CD14-positive monocyte (primary cell): ENCODE measurements at regions not wholly inside any gene's neighbourhood (a gene's known extent, or its start where the extent isn't known, plus 50 kb on each side); places are given as distances from the start of the nearest gene placed in this dataset.
"Not testable (repeated sequence)": the region's sequence is repeated elsewhere in the genome, so short reads cannot be mapped to it uniquely, and the experiment has no call there.

ENCODE experiments used
- DNase-seq, 3 donors: peaks; one replicate each; pipeline ENCODE4 v3.0.0-alpha.2; 2011 to 2022
- H2AFZ ChIP-seq: 2 replicates; pipeline ENCODE4 v1.6.0; 2012; ENCODE audit warnings: mild to moderate bottlenecking, low read depth, low read length, inconsistent platforms; ENCODE audit not compliant: insufficient read depth, poor library complexity, severe bottlenecking
- H3K27ac ChIP-seq, 2 donors: 1 replicate in 1 of 2; 2 replicates in 1 of 2; pipeline ENCODE4 v1.5.1; 2012 to 2013; ENCODE audit warnings: low read length in 2 of 2, control low read depth in 1 of 2, inconsistent platforms in 1 of 2, low read depth in 1 of 2, mild to moderate bottlenecking in 1 of 2
- H3K27me3 ChIP-seq, 2 donors: one replicate each; pipeline versions ENCODE4 v1.6.0 to v1.6.1; 2011 to 2013; ENCODE audit warnings: low read length in 2 of 2; ENCODE audit not compliant: control insufficient read depth in 2 of 2, insufficient read depth in 2 of 2
- H3K36me3 ChIP-seq, 2 donors: replicated peaks in 1 of 2; 1 replicate in 1 of 2; 2 replicates in 1 of 2; pipeline versions ENCODE4 v1.5.1 to v1.6.1; 2012 to 2013; ENCODE audit warnings: low read length in 2 of 2, control low read depth in 1 of 2, inconsistent platforms in 1 of 2, mild to moderate bottlenecking in 1 of 2; ENCODE audit not compliant: insufficient read depth in 2 of 2, control insufficient read depth in 1 of 2
- H3K4me1 ChIP-seq, 2 donors: 1 replicate in 1 of 2; 2 replicates in 1 of 2; pipeline versions ENCODE4 v1.5.1 to v1.6.1; 2012 to 2013; ENCODE audit warnings: low read length in 2 of 2, control low read depth in 1 of 2, inconsistent platforms in 1 of 2, mild to moderate bottlenecking in 1 of 2, moderate library complexity in 1 of 2; ENCODE audit not compliant: insufficient read depth in 2 of 2, control insufficient read depth in 1 of 2
- H3K4me2 ChIP-seq: replicated peaks from 2 replicates; pipeline ENCODE3; 2012; ENCODE audit warnings: low read length, moderate library complexity, mild to moderate bottlenecking; ENCODE audit not compliant: poor library complexity, severe bottlenecking; ENCODE audit errors: extremely low read depth
- H3K4me3 ChIP-seq, 3 experiments: fragments of 200-600 bp in 1 of 3; sonication (generic) in 1 of 3; replicated peaks in 1 of 3; 1 replicate in 2 of 3; 2 replicates in 1 of 3; pipeline ENCODE4 v1.5.1; 2011 to 2013; ENCODE audit warnings: low read length in 3 of 3, mild to moderate bottlenecking in 3 of 3, control low read depth in 2 of 3, low read depth in 2 of 3, inconsistent platforms in 1 of 3, moderate library complexity in 1 of 3
- H3K79me2 ChIP-seq: 2 replicates; pipeline ENCODE4 v1.6.0; 2012; ENCODE audit warnings: mild to moderate bottlenecking, control low read depth, inconsistent platforms, low read length, moderate library complexity; ENCODE audit not compliant: insufficient read depth
- H3K9ac ChIP-seq: 2 replicates; pipeline ENCODE4 v1.6.0; 2017; ENCODE audit warnings: low read length, mild to moderate bottlenecking; ENCODE audit not compliant: insufficient read depth, poor library complexity, severe bottlenecking
- H3K9me3 ChIP-seq, 2 donors: replicated peaks in 1 of 2; 1 replicate in 1 of 2; 2 replicates in 1 of 2; pipeline versions ENCODE4 v1.5.1 to v1.6.1; 2012 to 2013; ENCODE audit warnings: low read length in 2 of 2, control low read depth in 1 of 2; ENCODE audit not compliant: control insufficient read depth in 1 of 2, insufficient read depth in 1 of 2
- H4K20me1 ChIP-seq: 2 replicates; pipeline ENCODE4 v1.6.0; 2012; ENCODE audit warnings: mild to moderate bottlenecking, low read length, control low read depth, moderate library complexity; ENCODE audit not compliant: insufficient read depth
- H3K27ac Mint-ChIP-seq, 7 donors: one replicate each; pipeline ENCODE4 v1.8.0; 2020; ENCODE audit warnings: mild to moderate bottlenecking in 7 of 7, mixed read lengths in 7 of 7, moderate library complexity in 6 of 7, inconsistent platforms in 2 of 7
- H3K27me3 Mint-ChIP-seq, 3 donors: one replicate each; pipeline ENCODE4 v1.8.0; 2021 to 2022; ENCODE audit warnings: low read depth in 3 of 3, mild to moderate bottlenecking in 3 of 3, mixed read lengths in 3 of 3, moderate library complexity in 3 of 3, inconsistent platforms in 1 of 3
- H3K36me3 Mint-ChIP-seq, 2 donors: one replicate each; pipeline ENCODE4 v1.8.0; 2020; ENCODE audit warnings: mixed read lengths in 2 of 2, inconsistent platforms in 1 of 2, mild to moderate bottlenecking in 1 of 2
- H3K4me1 Mint-ChIP-seq: one replicate; pipeline ENCODE4 v1.8.0; 2020; ENCODE audit warnings: mild to moderate bottlenecking, mixed read lengths
- H3K4me3 Mint-ChIP-seq, 2 donors: one replicate each; pipeline ENCODE4 v1.8.0; 2020; ENCODE audit warnings: mild to moderate bottlenecking in 2 of 2, mixed read lengths in 2 of 2, moderate library complexity in 1 of 2
- H3K9me3 Mint-ChIP-seq, 7 donors: one replicate each; pipeline ENCODE4 v1.8.0; 2020 to 2022; ENCODE audit warnings: mixed read lengths in 7 of 7, mild to moderate bottlenecking in 6 of 7, moderate library complexity in 6 of 7, inconsistent platforms in 2 of 7
- CTCF ChIP-seq: fragments of 200-600 bp; IDR thresholded peaks from one replicate; pipeline ENCODE4 v1.8.0; 2022; ENCODE audit warnings: antibody characterized with exemption, mild to moderate bottlenecking
- WGBS: methylation state at CpG from one replicate; pipeline ENCODE4 v1.1.5; 2013; ENCODE audit warnings: missing lambda C conversion rate; ENCODE audit not compliant: insufficient coverage; 5-methylcytosine and 5-hydroxymethylcytosine counted together
- intact Hi-C, 2 donors: fragments of 100-400 bp; cut with micrococcal nuclease; formaldehyde crosslinking; loops; one replicate each; pipeline versions ENCODE4 v1.15.0 to v1.15.1; 2023

- peaks cover 0 to 16% (median 5%) of the 10 kb centered on the region in 7 donors for H3K9me3 Mint-ChIP-seq
- DNase-seq, result no peak
- no peak overlapping the region for H3K4me3 Mint-ChIP-seq
- Histone ChIP-seq H4K20me1 (no peaks in the 10 kb centered on the region), H3K4me2 (no peak overlapping the region), H3K27ac (no peak overlapping the region), H3K79me2 (no peaks in the 10 kb centered on the region), H2AFZ (no peak overlapping the region), H3K9ac (no peak overlapping the region), H3K36me3 (no peaks in the 10 kb centered on the region), H3K27me3 (no peaks in the 10 kb centered on the region), H3K9me3 (peaks cover 3 to 4% of the 10 kb centered on the region in 2 donors), H3K4me3 (no peak overlapping the region), H3K4me1 (no peaks in the 10 kb centered on the region)
- no peak overlapping the region for H3K27ac Mint-ChIP-seq
- no peak for TF ChIP-seq CTCF
- no peaks in the 10 kb centered on the region for H3K27me3 Mint-ChIP-seq
- no peaks in the 10 kb centered on the region for H3K36me3 Mint-ChIP-seq
- H3K4me1 Mint-ChIP-seq, result no peaks in the 10 kb centered on the region
- intact Hi-C loops, result no loop called here
- no CpG with 5 or more reads among the region's 2 CpGs for WGBS
Observed at GRCh38 chr6:86487660-86488221, 449.6 kb upstream of the HTR1E start.

DNA sequence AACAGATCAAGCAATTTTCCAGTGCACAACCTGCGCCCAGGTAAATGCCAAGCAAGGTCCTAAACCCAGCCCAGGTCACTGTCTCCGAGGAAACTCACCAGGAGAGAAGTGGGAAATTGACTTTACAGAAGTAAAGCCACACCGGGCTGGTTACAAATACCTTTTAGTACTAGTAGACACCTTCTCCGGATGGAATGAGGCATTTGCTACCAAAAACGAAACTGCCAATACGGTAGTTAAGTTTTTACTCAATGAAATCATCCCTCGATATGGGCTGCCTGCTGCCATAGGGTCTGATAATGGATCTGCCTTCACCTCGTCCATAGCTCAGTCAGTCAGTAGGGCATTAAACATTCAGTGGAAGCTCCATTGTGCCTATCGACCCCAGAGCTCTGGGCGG, 459.0 kb upstream of the HTR1E start:
- H3K9ac ChIP-seq, DNase-seq, H3K4me2 ChIP-seq, H3K36me3 ChIP-seq, H4K20me1 ChIP-seq, H3K4me1 ChIP-seq, H3K27me3 ChIP-seq, H3K36me3 Mint-ChIP-seq, H3K4me3 ChIP-seq, H2AFZ ChIP-seq, H3K4me1 Mint-ChIP-seq, H3K27ac ChIP-seq, intact Hi-C loops, H3K27me3 Mint-ChIP-seq, H3K27ac Mint-ChIP-seq, H3K4me3 Mint-ChIP-seq, H3K79me2 ChIP-seq: not testable (repeated sequence)
- WGBS, result 93% methylated on average over 9 of the region's 10 CpGs
- peaks cover 35 to 44% of the 10 kb centered on the region in 2 donors for H3K9me3 ChIP-seq
- H3K9me3 Mint-ChIP-seq, result peaks cover 7 to 32% (median 21%) of the 10 kb centered on the region in 7 donors
